Cardiac muscle cell (in vitro differentiated cells and primary cell): ENCODE measurements at regions not wholly inside any gene's neighbourhood (a gene's known extent, or its start where the extent isn't known, plus 50 kb on each side); places are given as distances from the start of the nearest gene placed in this dataset.

Source experiments
- DNase-seq, 2 donors: peaks; one replicate each; pipeline versions ENCODE4 v3.0.0 to v3.0.0-alpha.2; 2010 to 2017; ENCODE audit warnings: low read depth in 1 of 2, low spot score in 1 of 2
- H3K27ac ChIP-seq: fragments of 200-600 bp; sonication (generic); 2 replicates; pipeline ENCODE4 v1.5.1; 2016
- H3K27me3 ChIP-seq: fragments of 200-600 bp; sonication (generic); 2 replicates; pipeline ENCODE4 v1.6.0; 2016; ENCODE audit warnings: control low read depth
- H3K36me3 ChIP-seq: fragments of 200-600 bp; sonication (generic); 2 replicates; pipeline ENCODE4 v1.5.1; 2016; ENCODE audit warnings: control low read depth
- H3K4me1 ChIP-seq: fragments of 200-600 bp; sonication (generic); 2 replicates; pipeline ENCODE4 v1.8.1; 2017; ENCODE audit warnings: low read depth, mild to moderate bottlenecking, mixed run types
- H3K4me3 ChIP-seq: fragments of 200-600 bp; sonication (generic); 2 replicates; pipeline ENCODE4 v1.5.1; 2016; ENCODE audit warnings: mild to moderate bottlenecking
- H3K9me3 ChIP-seq: fragments of 200-600 bp; sonication (generic); 2 replicates; pipeline ENCODE4 v1.5.1; 2017; ENCODE audit warnings: low read depth, mild to moderate bottlenecking, control low read depth
- CTCF ChIP-seq: IDR thresholded peaks from 2 replicates; pipeline ENCODE4 v1.5.1; 2012; ENCODE audit warnings: low read depth, mild to moderate bottlenecking, low read length

- no peak overlapping the region for H3K4me3 ChIP-seq
- H3K9me3 ChIP-seq, result no peaks in the 10 kb centered on the region
- TF ChIP-seq CTCF, result peak; percentile 35
- no peaks in the 10 kb centered on the region for H3K36me3 ChIP-seq
- H3K4me1 ChIP-seq, result no peaks in the 10 kb centered on the region
- no peaks in the 10 kb centered on the region for H3K27me3 ChIP-seq
- peak in 1 of 2 donors; percentile 90 for DNase-seq
- H3K27ac ChIP-seq, result no peak overlapping the region
Measured at GRCh38 chr10:4541292-4541691, 284.7 kb upstream of the AKR1E2 start.

GRCh38 chr10:4538016-4538415 is 288.0 kb upstream of the AKR1E2 start:
- Histone ChIP-seq H3K27ac (no peak overlapping the region), H3K4me1 (no peaks in the 10 kb centered on the region), H3K27me3 (no peaks in the 10 kb centered on the region), H3K9me3 (no peaks in the 10 kb centered on the region), H3K4me3 (no peak overlapping the region), H3K36me3 (no peaks in the 10 kb centered on the region)
- no peak for TF ChIP-seq CTCF
- DNase-seq, result no peak

GRCh38 chr10:4535521-4535920 is 290.5 kb upstream of the AKR1E2 start:
- Histone ChIP-seq H3K27me3 (no peaks in the 10 kb centered on the region), H3K4me3 (no peak overlapping the region), H3K9me3 (no peaks in the 10 kb centered on the region), H3K27ac (no peak overlapping the region), H3K36me3 (no peaks in the 10 kb centered on the region), H3K4me1 (no peaks in the 10 kb centered on the region)
- no peak for TF ChIP-seq CTCF
- no peak for DNase-seq

- DNase-seq, result peak in 1 of 2 donors; percentile 46
- Histone ChIP-seq H3K36me3 (no peaks in the 10 kb centered on the region), H3K27ac (no peak overlapping the region), H3K4me3 (no peak overlapping the region), H3K9me3 (no peaks in the 10 kb centered on the region), H3K4me1 (no peaks in the 10 kb centered on the region), H3K27me3 (no peaks in the 10 kb centered on the region)
- no peak for TF ChIP-seq CTCF
Measured at GRCh38 chr10:4533621-4534020, 292.4 kb upstream of the AKR1E2 start.

- no peak overlapping the region for H3K27ac ChIP-seq
- peak in 1 of 2 donors; percentile 50 for DNase-seq
- H3K4me1 ChIP-seq, result no peaks in the 10 kb centered on the region
- no peaks in the 10 kb centered on the region for H3K27me3 ChIP-seq
- H3K9me3 ChIP-seq, result no peaks in the 10 kb centered on the region
- no peak overlapping the region for H3K4me3 ChIP-seq
- no peak for TF ChIP-seq CTCF
- no peaks in the 10 kb centered on the region for H3K36me3 ChIP-seq
Measured at GRCh38 chr10:4532976-4533375, 293.0 kb upstream of the AKR1E2 start.

- no peak for TF ChIP-seq CTCF
- Histone ChIP-seq H3K27ac (no peak overlapping the region), H3K4me1 (no peaks in the 10 kb centered on the region), H3K4me3 (no peak overlapping the region), H3K27me3 (no peaks in the 10 kb centered on the region), H3K36me3 (no peaks in the 10 kb centered on the region), H3K9me3 (no peaks in the 10 kb centered on the region)
- DNase-seq, result peak in 1 of 2 donors; percentile 76
Measured at GRCh38 chr10:4532467-4532866, 293.5 kb upstream of the AKR1E2 start.
